ENCODE measurements at regions not wholly inside any gene's neighbourhood (a gene's known extent, or its start where the extent isn't known, plus 50 kb on each side); places are given as distances from the start of the nearest gene placed in this dataset.

DNA sequence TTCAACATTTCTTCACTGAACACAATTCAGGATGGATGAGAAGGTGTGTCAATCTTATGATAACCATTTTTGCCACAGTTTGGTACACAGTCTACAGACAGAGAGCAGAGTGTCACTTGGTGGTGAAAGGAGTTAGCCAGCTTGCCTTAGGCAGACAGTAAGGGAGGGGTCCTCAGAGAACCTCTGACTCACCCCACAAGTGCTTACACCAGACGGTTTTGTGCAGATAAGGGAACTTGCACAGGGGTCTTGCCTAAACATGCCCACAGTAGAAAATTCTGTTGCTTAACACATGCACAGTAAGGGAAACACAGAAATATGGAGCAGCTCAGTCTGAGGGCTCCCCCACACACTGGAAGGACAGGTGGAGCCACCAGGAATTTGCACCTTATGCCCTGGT lies 204.5 kb upstream of the CDH8 start:
- TF ChIP-seq NFIC (IDR thresholded peaks at IDR 0.05) (no peak), YY1 (IDR thresholded peaks at IDR 0.05; ENCODE audit: low read depth) (no peak), TEAD4 (IDR thresholded peaks at IDR 0.05) (no peak), EGR1 (IDR thresholded peaks at IDR 0.05) (no peak), TAF1 (IDR thresholded peaks at IDR 0.05; ENCODE audit: low read depth) (no peak), ZBTB7A (IDR thresholded peaks at IDR 0.05; ENCODE audit: low read depth) (no peak), CEBPB (IDR thresholded peaks at IDR 0.05) (no peak), EP300 (IDR thresholded peaks at IDR 0.05; ENCODE audit: borderline replicate concordance) (no peak), CREB1 (IDR thresholded peaks at IDR 0.05; ENCODE audit: low read depth) (no peak), TCF12 (IDR thresholded peaks at IDR 0.05; ENCODE audit: low read depth) (no peak), FOXM1 (IDR thresholded peaks at IDR 0.05; ENCODE audit: borderline replicate concordance, low read depth) (no peak)
- TF ChIP-seq, protein P1, sequence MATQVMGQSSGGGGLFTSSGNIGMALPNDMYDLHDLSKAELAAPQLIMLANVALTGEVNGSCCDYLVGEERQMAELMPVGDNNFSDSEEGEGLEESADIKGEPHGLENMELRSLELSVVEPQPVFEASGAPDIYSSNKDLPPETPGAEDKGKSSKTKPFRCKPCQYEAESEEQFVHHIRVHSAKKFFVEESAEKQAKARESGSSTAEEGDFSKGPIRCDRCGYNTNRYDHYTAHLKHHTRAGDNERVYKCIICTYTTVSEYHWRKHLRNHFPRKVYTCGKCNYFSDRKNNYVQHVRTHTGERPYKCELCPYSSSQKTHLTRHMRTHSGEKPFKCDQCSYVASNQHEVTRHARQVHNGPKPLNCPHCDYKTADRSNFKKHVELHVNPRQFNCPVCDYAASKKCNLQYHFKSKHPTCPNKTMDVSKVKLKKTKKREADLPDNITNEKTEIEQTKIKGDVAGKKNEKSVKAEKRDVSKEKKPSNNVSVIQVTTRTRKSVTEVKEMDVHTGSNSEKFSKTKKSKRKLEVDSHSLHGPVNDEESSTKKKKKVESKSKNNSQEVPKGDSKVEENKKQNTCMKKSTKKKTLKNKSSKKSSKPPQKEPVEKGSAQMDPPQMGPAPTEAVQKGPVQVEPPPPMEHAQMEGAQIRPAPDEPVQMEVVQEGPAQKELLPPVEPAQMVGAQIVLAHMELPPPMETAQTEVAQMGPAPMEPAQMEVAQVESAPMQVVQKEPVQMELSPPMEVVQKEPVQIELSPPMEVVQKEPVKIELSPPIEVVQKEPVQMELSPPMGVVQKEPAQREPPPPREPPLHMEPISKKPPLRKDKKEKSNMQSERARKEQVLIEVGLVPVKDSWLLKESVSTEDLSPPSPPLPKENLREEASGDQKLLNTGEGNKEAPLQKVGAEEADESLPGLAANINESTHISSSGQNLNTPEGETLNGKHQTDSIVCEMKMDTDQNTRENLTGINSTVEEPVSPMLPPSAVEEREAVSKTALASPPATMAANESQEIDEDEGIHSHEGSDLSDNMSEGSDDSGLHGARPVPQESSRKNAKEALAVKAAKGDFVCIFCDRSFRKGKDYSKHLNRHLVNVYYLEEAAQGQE (IDR thresholded peaks at IDR 0.05; ENCODE audit: low read depth) = no peak
- TF ChIP-seq, protein P2, sequence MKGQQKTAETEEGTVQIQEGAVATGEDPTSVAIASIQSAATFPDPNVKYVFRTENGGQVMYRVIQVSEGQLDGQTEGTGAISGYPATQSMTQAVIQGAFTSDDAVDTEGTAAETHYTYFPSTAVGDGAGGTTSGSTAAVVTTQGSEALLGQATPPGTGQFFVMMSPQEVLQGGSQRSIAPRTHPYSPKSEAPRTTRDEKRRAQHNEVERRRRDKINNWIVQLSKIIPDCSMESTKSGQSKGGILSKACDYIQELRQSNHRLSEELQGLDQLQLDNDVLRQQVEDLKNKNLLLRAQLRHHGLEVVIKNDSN (IDR thresholded peaks at IDR 0.05) = no peak
- TF ChIP-seq, protein P3, sequence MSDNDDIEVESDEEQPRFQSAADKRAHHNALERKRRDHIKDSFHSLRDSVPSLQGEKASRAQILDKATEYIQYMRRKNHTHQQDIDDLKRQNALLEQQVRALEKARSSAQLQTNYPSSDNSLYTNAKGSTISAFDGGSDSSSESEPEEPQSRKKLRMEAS (IDR thresholded peaks at IDR 0.05) = no peak
